CD4-positive, alpha-beta T cell treated with Interleukin-15 for 1 hour (primary cell): ENCODE measurements at regions not wholly inside any gene's neighbourhood (a gene's known extent, or its start where the extent isn't known, plus 50 kb on each side); places are given as distances from the start of the nearest gene placed in this dataset.

Source experiments
- DNase-seq: peaks from one replicate; pipeline ENCODE4 v3.0.0-alpha.2; 2020

- no peak for DNase-seq
Observed at GRCh38 chr2:122929347-122929746, 1095.7 kb upstream of the CNTNAP5 start.

DNA sequence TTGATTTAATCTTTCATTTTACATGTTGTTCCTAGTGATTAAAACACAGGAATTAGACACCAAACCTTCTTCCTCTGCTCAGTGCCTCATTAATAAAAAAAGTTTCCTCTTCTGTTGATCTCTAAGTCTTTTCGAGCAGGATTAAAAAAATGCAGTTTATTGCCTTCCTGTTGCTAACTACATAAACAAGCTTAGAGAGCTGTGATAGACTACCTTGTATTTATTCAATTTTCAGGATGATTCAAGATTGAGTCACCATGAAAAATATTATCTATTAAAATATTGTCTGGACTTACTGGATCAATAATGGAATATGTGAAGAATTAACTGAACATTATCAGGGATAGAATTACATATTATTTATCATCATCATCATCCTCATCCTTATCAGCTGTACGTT lies 1089.6 kb upstream of the CNTNAP5 start:
- no peak for DNase-seq

DNA sequence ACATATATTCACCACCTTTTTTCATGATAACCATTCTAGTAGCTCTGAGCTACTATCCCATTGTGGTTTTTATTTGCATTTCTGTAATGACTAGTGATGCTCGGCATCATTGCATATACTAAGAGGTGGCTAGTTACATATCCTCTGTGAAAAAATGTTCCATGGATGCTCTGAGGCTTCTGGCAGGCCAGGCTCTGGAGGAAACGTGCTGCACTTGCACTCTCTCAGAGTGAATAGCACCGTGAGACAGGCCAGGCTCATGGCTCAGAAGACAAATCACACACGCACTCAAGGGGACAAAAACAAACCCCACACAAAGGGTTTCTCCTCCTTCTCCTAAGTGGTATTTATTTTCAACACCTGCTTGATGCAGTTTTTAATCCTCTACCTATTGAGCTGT lies 1085.3 kb upstream of the CNTNAP5 start:
- DNase-seq, result no peak

DNA sequence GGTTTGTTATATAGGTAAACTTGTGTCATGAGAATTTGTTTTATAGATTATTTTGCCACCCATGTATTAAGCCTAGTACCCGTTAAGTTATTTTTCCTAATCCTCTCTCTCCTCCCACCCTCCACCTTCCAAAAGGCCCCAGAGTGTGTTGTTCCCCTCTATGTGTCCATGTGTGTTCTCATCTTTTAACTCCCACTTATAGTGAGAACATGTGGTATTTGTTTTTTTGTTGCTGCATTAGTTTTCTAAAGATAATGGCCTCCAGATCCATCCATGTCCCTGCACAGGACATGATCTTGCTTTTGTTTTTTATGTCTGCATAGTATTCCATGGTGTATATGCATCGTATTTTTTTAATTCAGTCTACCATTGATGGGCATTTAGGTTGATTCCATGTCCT lies 1075.6 kb upstream of the CNTNAP5 start:
- DNase-seq, result no peak

DNA sequence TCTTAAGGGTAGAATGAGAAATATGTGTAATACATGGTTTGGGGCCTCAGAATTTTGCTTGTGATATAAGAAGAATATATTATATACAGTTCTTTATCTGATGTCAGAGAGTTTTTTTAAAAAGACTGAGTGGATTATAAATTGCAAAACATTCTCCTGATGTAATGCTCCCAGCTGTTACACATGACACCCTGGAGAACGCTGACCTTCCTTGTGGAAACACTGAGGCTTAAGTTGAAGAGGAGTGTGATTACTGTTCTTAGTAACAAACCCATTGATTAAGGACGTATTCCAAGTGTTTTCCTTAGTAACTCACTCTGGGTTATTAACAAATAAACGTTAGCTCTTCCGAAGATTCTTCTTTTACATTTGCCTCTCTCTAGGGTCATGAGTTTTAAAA lies 1069.3 kb upstream of the CNTNAP5 start:
- no peak for DNase-seq

DNA sequence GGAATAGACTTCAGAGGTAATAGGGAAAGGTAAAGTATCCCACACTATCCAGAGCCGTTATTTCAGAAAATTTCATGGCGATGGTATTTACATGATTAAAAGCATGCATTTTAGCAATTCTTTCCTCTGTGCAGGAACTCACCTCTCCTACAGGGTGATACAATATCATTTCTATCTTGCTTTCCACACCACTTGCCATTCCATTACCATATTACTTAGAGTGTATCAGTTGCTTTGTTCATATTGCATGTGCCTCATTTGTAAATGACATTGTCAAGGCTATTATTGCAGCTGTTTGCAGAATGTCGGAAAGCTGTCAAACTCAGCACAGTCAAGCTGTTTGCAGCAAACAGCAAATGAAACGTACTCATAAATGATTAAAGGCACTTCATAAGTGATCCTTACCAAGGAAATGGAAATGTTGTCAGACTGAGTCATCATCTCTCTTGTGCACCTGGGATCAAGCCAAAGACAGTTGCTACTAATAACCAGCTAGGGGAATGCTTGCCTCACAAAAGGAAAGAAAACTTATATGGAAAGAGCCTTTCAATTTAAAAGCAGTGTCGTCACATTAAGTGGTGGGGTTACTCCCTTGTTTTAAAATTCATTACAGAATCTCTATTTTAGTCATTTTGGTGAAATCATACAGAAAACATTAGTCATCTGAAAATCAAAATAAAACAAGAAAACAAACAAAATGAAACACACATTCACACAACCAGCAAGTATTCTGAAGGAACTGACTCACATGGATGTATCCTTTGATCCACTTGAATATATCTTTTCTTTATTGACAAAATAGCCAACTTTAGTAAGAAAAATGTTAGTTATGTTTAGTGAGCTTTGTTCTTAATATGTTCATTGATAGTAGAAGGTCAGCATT lies 1064.1 kb upstream of the CNTNAP5 start:
- DNase-seq, result no peak

DNA sequence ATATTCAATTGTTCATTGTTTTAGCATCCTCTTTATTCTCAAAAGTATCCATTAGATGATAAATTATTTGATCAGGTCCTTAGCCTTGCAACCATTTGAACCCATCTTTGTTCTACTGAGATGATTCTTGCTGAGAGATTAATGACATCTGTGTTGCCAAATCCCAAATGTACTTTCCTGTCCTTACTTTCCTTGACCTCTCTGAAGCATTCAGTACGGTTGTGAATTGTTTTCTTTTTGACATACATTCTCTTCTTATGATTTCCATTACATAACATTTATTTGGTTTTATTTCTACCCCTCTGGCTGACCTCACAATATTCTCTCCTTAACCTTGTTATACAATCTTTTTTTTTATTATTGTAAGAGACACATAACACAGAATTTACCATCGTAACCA lies 1058.6 kb upstream of the CNTNAP5 start:
- no peak for DNase-seq

- DNase-seq, result no peak
Observed at GRCh38 chr2:122977580-122977979, 1047.5 kb upstream of the CNTNAP5 start.

DNA sequence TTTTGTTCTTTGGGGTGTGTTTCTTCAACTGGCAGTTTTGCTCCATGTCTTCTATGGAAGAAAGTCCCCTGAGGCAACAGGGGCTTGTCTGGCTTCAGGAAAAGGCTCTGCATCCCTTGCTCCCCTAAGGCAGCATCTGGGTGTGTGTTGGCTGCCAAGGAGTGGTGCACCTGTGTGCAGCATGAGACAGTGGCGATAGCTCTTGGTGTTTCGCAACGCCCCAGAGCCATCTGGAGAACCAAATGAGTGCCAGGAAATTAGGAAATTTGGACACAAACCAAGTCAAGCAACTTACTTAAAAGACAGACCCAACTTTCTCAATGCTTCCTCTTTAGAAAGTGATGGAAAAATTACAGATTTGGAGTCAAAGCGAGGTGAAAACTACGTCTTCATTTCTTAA lies 1044.4 kb upstream of the CNTNAP5 start:
- DNase-seq, result no peak

- DNase-seq, result no peak
Observed at GRCh38 chr2:122982936-122983335, 1042.2 kb upstream of the CNTNAP5 start.

DNA sequence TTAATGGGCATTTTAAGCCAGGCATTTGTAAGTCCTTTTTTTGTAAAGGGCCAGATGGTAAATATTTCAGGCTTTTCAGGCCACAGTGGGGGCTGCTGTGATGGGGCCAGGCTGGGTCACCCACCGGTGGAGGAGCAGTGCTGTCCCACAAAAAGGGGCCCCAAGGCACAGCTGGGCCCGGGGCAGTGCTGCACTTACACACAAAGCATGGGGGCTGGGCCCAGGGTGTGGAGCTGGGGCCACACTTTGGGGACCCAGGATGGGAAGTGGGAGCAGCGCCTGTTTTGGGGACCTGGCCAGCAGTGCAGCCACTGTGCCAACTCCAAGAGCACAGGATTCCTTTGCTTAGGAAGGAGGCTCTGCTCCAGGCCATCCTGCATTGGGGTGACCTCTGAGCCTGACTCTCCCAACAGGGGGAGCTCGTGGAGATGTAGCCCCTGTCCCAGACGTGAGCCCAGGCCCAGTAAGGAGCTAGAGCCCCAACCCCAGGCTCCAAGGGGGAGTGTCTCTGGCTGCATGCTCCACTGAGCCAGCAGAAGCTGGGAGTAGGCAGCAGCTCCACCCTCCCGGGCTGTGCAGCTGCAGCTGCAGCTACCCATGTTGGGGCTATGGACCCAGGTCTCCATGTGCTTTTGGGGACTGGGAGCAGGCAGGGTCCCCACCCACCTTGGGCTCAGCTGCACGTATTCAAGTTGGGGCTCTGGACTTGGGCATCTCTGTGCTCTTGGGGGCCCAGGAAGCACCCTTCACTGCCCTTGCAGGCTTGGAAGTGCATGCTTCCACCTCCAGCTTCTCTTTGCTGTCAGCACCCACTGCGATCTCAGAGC lies 1036.5 kb upstream of the CNTNAP5 start:
- DNase-seq, result no peak

DNA sequence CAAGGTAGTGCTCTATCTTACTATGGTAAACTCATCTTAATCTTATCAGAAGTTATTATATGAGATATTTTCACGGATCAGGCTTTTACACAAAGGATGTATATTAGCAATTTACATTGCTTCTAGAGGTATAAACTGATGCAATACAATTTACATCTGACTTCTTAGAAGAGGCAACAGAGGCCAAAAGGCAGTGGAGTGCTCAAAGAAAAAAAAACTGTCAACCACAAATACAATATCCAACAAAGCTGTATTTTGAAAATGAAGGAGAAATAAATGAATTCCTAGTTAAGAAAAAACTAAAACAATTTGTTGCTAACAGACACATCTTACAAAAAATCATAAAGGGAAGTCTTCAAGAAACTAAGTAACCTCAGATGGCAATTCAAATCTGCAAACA lies 1031.5 kb upstream of the CNTNAP5 start:
- DNase-seq, result no peak

GRCh38 chr2:122999258-122999657 lies 1025.8 kb upstream of the CNTNAP5 start:
- no peak for DNase-seq

- no peak for DNase-seq
Observed at GRCh38 chr2:122999821-123000220, 1025.3 kb upstream of the CNTNAP5 start.

DNA sequence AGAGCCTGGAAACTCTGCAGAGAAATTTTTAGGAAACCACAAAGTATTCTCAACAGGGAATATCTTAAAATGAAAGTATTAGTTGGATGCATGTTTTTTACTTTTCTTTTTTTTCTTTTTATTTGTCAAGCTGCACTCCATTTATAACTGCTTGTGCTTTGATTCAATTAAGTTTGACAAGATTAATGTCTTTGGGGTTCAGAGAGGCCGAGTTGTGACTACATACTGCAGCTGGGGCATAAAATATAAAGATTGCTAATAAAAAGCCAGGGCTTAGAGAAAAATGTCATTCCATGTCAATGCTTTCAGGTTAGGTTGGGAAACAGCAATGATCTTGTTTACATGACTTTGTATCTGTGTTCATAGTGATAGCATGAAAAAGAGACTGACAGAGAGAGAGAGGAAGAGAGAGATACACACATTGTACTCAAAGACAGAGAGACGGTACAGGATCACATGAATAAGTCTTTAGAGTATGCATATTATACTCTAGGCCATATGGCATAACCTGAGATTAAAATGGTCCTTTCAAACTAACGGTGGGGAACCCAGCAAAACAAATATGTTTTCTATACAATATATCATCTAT lies 1022.3 kb upstream of the CNTNAP5 start:
- no peak for DNase-seq

- DNase-seq, result no peak
Observed at GRCh38 chr2:123015186-123015585, 1009.9 kb upstream of the CNTNAP5 start.

DNA sequence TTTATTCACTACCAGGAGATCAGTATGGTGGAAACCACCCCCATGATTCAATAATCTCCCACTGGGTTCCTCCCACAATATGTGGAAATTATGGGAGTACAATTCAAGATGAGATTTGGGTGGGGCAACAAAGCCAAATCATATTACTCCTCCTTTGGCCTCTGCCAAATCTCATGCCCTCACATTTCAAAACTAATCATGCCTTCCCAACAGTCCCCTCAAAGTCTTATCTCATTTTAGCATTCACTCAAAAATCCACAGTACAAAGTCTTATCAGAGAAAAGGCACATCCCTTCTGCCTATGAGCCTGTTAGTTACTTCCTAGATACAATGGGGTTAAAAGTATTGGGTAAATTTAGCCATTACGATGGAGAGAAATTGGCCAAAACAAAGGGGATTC lies 989.5 kb upstream of the CNTNAP5 start:
- no peak for DNase-seq

- DNase-seq, result no peak
Observed at GRCh38 chr2:123036300-123036699, 988.8 kb upstream of the CNTNAP5 start.

- DNase-seq, result no peak
Observed at GRCh38 chr2:123040506-123040905, 984.6 kb upstream of the CNTNAP5 start.

GRCh38 chr2:123043458-123043857 lies 981.6 kb upstream of the CNTNAP5 start:
- DNase-seq, result no peak

- no peak for DNase-seq
Observed at GRCh38 chr2:123045713-123046112, 979.4 kb upstream of the CNTNAP5 start.

GRCh38 chr2:123047186-123047585 lies 977.9 kb upstream of the CNTNAP5 start:
- no peak for DNase-seq

GRCh38 chr2:123051136-123051535 lies 974.0 kb upstream of the CNTNAP5 start:
- no peak for DNase-seq

GRCh38 chr2:123061534-123061933 lies 963.6 kb upstream of the CNTNAP5 start:
- no peak for DNase-seq
